ENCODE measurements at regions not wholly inside any gene's neighbourhood (a gene's known extent, or its start where the extent isn't known, plus 50 kb on each side); places are given as distances from the start of the nearest gene placed in this dataset.

DNA sequence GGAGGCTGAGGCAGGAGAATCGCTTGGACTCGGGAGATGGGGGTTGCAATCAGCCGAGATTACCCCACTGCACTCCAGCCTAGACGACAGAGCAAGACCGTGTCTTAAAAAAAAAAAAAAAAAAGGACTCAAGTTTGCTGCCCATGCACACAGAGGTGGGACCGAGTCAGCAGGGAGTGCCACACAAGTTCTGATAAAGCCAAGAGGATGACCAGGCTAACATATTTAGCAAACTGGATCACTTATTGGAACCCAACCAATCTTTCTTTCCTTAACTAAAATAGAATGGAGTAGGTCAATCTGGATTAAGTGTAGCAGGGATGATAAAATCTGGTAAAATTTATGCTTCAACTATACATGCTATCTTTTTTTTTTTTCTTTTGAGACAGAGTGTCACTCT is 190.4 kb upstream of the FOXN3 start:
- Histone ChIP-seq H3K4me3 (no peak overlapping the region), H3K9me3 (ENCODE audit: insufficient read depth, low read depth) (no peaks in the 10 kb centered on the region), H3K79me2 (ENCODE audit: low read depth) (no peaks in the 10 kb centered on the region), H3K9me2 (ENCODE audit: insufficient read depth) (no peaks in the 10 kb centered on the region), H3K4me2 (no peak overlapping the region), H3K36me3 (ENCODE audit: low read depth) (no peaks in the 10 kb centered on the region), H3F3A (ENCODE audit: insufficient read depth, low read depth) (no peaks in the 10 kb centered on the region), H2AFZ (no peak overlapping the region), H3K27me3 (ENCODE audit: insufficient read depth, low read depth) (peaks cover 32% of the 10 kb centered on the region; the same call in 1 of the 2 replicates), H4K20me1 (ENCODE audit: insufficient read depth) (no peaks in the 10 kb centered on the region), H3K4me1 (replicated peaks; ENCODE audit: insufficient read depth) (no peaks in the 10 kb centered on the region), H3K27ac (no peak overlapping the region)
- intact Hi-C loops (cut with micrococcal nuclease; ENCODE audit: unreplicated experiment): no loop called here
- CTCF ChIA-PET: no interaction called here
- POLR2A ChIA-PET (ENCODE audit: unreplicated experiment): no interaction called here
- no peak for DNase-seq
- TF ChIP-seq, protein P1, sequence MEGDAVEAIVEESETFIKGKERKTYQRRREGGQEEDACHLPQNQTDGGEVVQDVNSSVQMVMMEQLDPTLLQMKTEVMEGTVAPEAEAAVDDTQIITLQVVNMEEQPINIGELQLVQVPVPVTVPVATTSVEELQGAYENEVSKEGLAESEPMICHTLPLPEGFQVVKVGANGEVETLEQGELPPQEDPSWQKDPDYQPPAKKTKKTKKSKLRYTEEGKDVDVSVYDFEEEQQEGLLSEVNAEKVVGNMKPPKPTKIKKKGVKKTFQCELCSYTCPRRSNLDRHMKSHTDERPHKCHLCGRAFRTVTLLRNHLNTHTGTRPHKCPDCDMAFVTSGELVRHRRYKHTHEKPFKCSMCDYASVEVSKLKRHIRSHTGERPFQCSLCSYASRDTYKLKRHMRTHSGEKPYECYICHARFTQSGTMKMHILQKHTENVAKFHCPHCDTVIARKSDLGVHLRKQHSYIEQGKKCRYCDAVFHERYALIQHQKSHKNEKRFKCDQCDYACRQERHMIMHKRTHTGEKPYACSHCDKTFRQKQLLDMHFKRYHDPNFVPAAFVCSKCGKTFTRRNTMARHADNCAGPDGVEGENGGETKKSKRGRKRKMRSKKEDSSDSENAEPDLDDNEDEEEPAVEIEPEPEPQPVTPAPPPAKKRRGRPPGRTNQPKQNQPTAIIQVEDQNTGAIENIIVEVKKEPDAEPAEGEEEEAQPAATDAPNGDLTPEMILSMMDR (conservative IDR thresholded peaks at IDR 0.05): no peak
- no peak for TF ChIP-seq EZH2 (IDR thresholded peaks at IDR 0.05; ENCODE audit: low read depth)
- BruUV-seq (replicated peaks): no TSS peak

- Histone ChIP-seq H3K36me3 (ENCODE audit: low read depth) (no peaks in the 10 kb centered on the region), H3K9me3 (ENCODE audit: insufficient read depth, low read depth) (no peaks in the 10 kb centered on the region), H3K4me2 (no peak overlapping the region), H2AFZ (no peak overlapping the region), H3K27me3 (ENCODE audit: insufficient read depth, low read depth) (peaks cover 6% of the 10 kb centered on the region; the same call in 1 of the 2 replicates), H3K9me2 (ENCODE audit: insufficient read depth) (no peaks in the 10 kb centered on the region), H3K27ac (no peak overlapping the region), H3K79me2 (ENCODE audit: low read depth) (no peaks in the 10 kb centered on the region), H3K4me1 (replicated peaks; ENCODE audit: insufficient read depth) (no peaks in the 10 kb centered on the region), H4K20me1 (ENCODE audit: insufficient read depth) (no peaks in the 10 kb centered on the region), H3F3A (ENCODE audit: insufficient read depth, low read depth) (no peaks in the 10 kb centered on the region), H3K4me3 (no peak overlapping the region)
- ChIA-PET CTCF (no interaction called here), POLR2A (ENCODE audit: unreplicated experiment) (no interaction called here)
- intact Hi-C loops (cut with micrococcal nuclease; ENCODE audit: unreplicated experiment): no loop called here
- no TSS peak for BruUV-seq (replicated peaks)
- no peak for TF ChIP-seq EZH2 (IDR thresholded peaks at IDR 0.05; ENCODE audit: low read depth)
- TF ChIP-seq, protein P1 (conservative IDR thresholded peaks at IDR 0.05): no peak
- no peak for DNase-seq
Observed at GRCh38 chr14:89603938-89604480, 187.0 kb upstream of the FOXN3 start.

DNA sequence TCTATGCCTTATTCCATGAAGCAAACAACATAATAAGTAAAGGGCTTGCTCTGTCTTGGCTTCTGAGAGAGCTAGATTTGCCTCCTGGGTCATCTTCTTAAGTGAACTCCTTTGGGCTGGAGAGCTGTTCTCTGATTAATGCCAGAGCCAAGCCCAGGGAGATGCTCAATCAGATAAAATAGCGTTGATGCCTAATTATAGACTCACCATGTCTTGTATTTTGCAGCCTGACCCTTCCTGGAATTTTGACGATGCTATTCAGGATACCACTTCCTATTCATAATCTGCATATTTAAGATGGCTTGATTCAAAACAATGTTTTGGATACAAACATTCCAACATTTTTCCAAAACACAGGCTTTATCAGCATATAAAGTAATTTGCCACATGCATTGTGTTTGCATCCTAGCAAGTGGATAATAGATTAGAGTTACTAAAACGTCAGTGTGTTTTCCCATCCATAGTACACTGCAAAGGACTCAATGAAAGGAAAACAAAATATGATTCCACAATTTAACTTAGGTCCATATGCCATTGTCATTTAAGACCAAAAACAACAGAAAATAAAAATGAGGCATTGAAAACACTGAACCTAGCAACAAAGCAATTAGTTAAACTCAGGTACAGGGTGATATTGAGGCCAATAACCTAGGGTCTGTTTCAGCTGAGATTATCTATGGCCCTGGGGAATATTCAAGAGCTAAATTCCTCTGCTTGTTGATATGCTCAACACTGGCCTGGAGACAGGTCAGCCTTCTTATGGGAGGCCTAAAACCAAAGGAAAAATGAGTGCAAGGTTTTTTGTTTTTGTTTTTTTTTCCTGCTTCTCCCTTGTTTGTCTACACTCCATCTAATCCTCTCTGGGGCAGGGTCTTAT is 184.2 kb upstream of the FOXN3 start:
- no peak overlapping the region for H2AFZ ChIP-seq
- POLR2A ChIA-PET (ENCODE audit: unreplicated experiment): no interaction called here
- H3K27me3 ChIP-seq (ENCODE audit: insufficient read depth, low read depth): no peaks in the 10 kb centered on the region
- H3F3A ChIP-seq (ENCODE audit: insufficient read depth, low read depth): no peaks in the 10 kb centered on the region
- no peak for TF ChIP-seq EZH2 (IDR thresholded peaks at IDR 0.05; ENCODE audit: low read depth)
- TF ChIP-seq, protein P1 (conservative IDR thresholded peaks at IDR 0.05): no peak
- no peak overlapping the region for H3K27ac ChIP-seq
- H3K4me3 ChIP-seq: no peak overlapping the region
- no peaks in the 10 kb centered on the region for H3K9me3 ChIP-seq (ENCODE audit: insufficient read depth, low read depth)
- H3K4me2 ChIP-seq: no peak overlapping the region
- H4K20me1 ChIP-seq (ENCODE audit: insufficient read depth): no peaks in the 10 kb centered on the region
- no peaks in the 10 kb centered on the region for H3K4me1 ChIP-seq (replicated peaks; ENCODE audit: insufficient read depth)
- H3K79me2 ChIP-seq (ENCODE audit: low read depth): no peaks in the 10 kb centered on the region
- no peak for DNase-seq
- no peaks in the 10 kb centered on the region for H3K9me2 ChIP-seq (ENCODE audit: insufficient read depth)
- H3K36me3 ChIP-seq (ENCODE audit: low read depth): no peaks in the 10 kb centered on the region
- intact Hi-C loops (cut with micrococcal nuclease; ENCODE audit: unreplicated experiment): no loop called here
- BruUV-seq (replicated peaks): no TSS peak
- CTCF ChIA-PET: no interaction called here
